ENCODE measurements at regions not wholly inside any gene's neighbourhood (a gene's known extent, or its start where the extent isn't known, plus 50 kb on each side); places are given as distances from the start of the nearest gene placed in this dataset.

GRCh38 chr9:80501635-80502034, 929.9 kb downstream of the TLE4 start (continued):
- TF ChIP-seq PRDM15 (CRISPR knock-in tag; IDR thresholded peaks at IDR 0.05) (no peak), RUNX3 (IDR thresholded peaks at IDR 0.05; ENCODE audit: low read length) (no peak), ESRRA (IDR thresholded peaks at IDR 0.05; ENCODE audit: low read length) (no peak), STAT1 (conservative IDR thresholded peaks at IDR 0.05) (no peak)

- ChIA-PET RAD21 (ENCODE audit: unreplicated experiment) (no interaction called here), SMC1A (ENCODE audit: uncharacterized antibody, unreplicated experiment) (interaction anchor here (1.9 kb wide), 1 partner anchor 10 kb away, joined by 4 read pairs; no protein-coding TSS in a partner anchor), POLR2A (no interaction called here), CTCF (no interaction called here)
- no peaks in the 10 kb centered on the region for H3K9me3 ChIP-seq (replicated peaks; ENCODE audit: control insufficient read depth, insufficient read depth, low read length)
- FAIRE-seq (no peak), DNase-seq (ENCODE audit: low read depth, low spot score) (no peak), ATAC-seq (no peak)
- no peak overlapping the region for H3K4me3 ChIP-seq
- BruUV-seq (replicated peaks): no TSS peak
- in situ Hi-C loops (cut with MboI): no loop called here
- H3K4me2 ChIP-seq (ENCODE audit: control insufficient read depth, insufficient read depth): no peak overlapping the region
- no peaks in the 10 kb centered on the region for H3K4me1 ChIP-seq (ENCODE audit: control insufficient read depth, insufficient read depth, low read length)
- intact Hi-C loops (cut with micrococcal nuclease; ENCODE audit: unreplicated experiment): loop anchor here (10.0 kb wide), 1 partner anchor 55 kb away; no protein-coding TSS in a partner anchor
- WGBS (ENCODE audit: insufficient coverage, insufficient replicate concordance, low lambda C conversion rate, missing lambda C conversion rate): 54% methylated on average over 4 of the region's 4 CpGs
- no peaks in the 10 kb centered on the region for H3K36me3 ChIP-seq (ENCODE audit: control insufficient read depth in 2 of 2, insufficient read depth in 2 of 2, low read length in 1 of 2)
- no peaks in the 10 kb centered on the region for H3K79me2 ChIP-seq (ENCODE audit: control insufficient read depth, insufficient read depth, low read length)
- no peak overlapping the region for H3K27ac ChIP-seq (ENCODE audit: control insufficient read depth, insufficient read depth)
- H4K20me1 ChIP-seq (ENCODE audit: control insufficient read depth, insufficient read depth): no peaks in the 10 kb centered on the region
- no peak overlapping the region for H3K9ac ChIP-seq (ENCODE audit: control insufficient read depth, insufficient read depth, low read length)
- no peak overlapping the region for H2AFZ ChIP-seq (ENCODE audit: control insufficient read depth, low read depth, low read length)
- no peaks in the 10 kb centered on the region for H3K27me3 ChIP-seq (replicated peaks in 1 of 2; ENCODE audit: control insufficient read depth in 2 of 2, insufficient read depth in 2 of 2, low read length in 1 of 2)
- TF ChIP-seq CBFB (IDR thresholded peaks at IDR 0.05; ENCODE audit: low read depth) (no peak), USF1 (IDR thresholded peaks at IDR 0.05; ENCODE audit: borderline replicate concordance, extremely low read length, insufficient read depth, low read depth, low read length) (no peak), BMI1 (IDR thresholded peaks at IDR 0.05; ENCODE audit: borderline replicate concordance) (no peak), IKZF2 (IDR thresholded peaks at IDR 0.05) (no peak), E2F8 (IDR thresholded peaks at IDR 0.05; ENCODE audit: low read depth, partially characterized antibody) (no peak), NR2F1 (conservative IDR thresholded peaks at IDR 0.05) (no peak), WRNIP1 (IDR thresholded peaks at IDR 0.05; ENCODE audit: borderline replicate concordance, low read depth, low read length) (no peak), POLR2A (IDR thresholded peaks at IDR 0.05; ENCODE audit: low read depth, low read length) (no peak), ZBTB4 (CRISPR knock-in tag; IDR thresholded peaks at IDR 0.05) (no peak), KDM1A (IDR thresholded peaks at IDR 0.05; ENCODE audit: borderline replicate concordance) (no peak)
These were observed 928.5 kb downstream of the TLE4 start for GRCh38 chr9:80500300-80500699.

Measured in GM12878 (cell line).